Karpas-422 (cell line): ENCODE measurements at regions not wholly inside any gene's neighbourhood (a gene's known extent, or its start where the extent isn't known, plus 50 kb on each side); places are given as distances from the start of the nearest gene placed in this dataset.
A peak's percentile ranks its signal among the peaks of the same experiment; 100 is the strongest.

Source experiments
- DNase-seq: peaks from one replicate; pipeline ENCODE4 v3.0.0-alpha.2; 2015
- H2AFZ ChIP-seq: fragments of 200-600 bp; sonication (generic); 2 replicates; pipeline ENCODE4 v1.6.1; 2014; ENCODE audit warnings: antibody characterized with exemption, low read length, mixed read lengths
- H3K27ac ChIP-seq: fragments of 200-600 bp; sonication (generic); 2 replicates; pipeline ENCODE4 v1.5.1; 2014; ENCODE audit warnings: mild to moderate bottlenecking, low read length, moderate library complexity
- H3K27me3 ChIP-seq: fragments of 200-600 bp; sonication (generic); 2 replicates; pipeline ENCODE4 v1.6.1; 2014; ENCODE audit warnings: low read length, mixed read lengths
- H3K36me3 ChIP-seq: fragments of 200-600 bp; sonication (generic); 2 replicates; pipeline ENCODE4 v1.6.1; 2014; ENCODE audit warnings: low read length, mixed read lengths; ENCODE audit not compliant: insufficient read depth
- H3K4me1 ChIP-seq: fragments of 200-600 bp; sonication (generic); 2 replicates; pipeline ENCODE4 v1.6.1; 2014; ENCODE audit warnings: mild to moderate bottlenecking, low read length, mixed read lengths
- H3K4me2 ChIP-seq: fragments of 200-600 bp; sonication (generic); 2 replicates; pipeline ENCODE4 v1.6.1; 2014; ENCODE audit warnings: low read length, low read depth, mild to moderate bottlenecking; ENCODE audit not compliant: poor library complexity, severe bottlenecking
- H3K4me3 ChIP-seq: fragments of 200-600 bp; sonication (generic); 2 replicates; pipeline ENCODE4 v1.5.1; 2014; ENCODE audit warnings: mild to moderate bottlenecking, antibody characterized with exemption, low read length, mixed read lengths
- H3K79me2 ChIP-seq: fragments of 200-600 bp; sonication (generic); 2 replicates; pipeline ENCODE4 v1.6.1; 2014; ENCODE audit warnings: mild to moderate bottlenecking, low read length, mixed read lengths
- H3K9ac ChIP-seq: fragments of 200-600 bp; sonication (generic); 2 replicates; pipeline ENCODE4 v1.6.0; 2014; ENCODE audit warnings: low read length
- H3K9me2 ChIP-seq: fragments of 200-600 bp; sonication (generic), shearing (Covaris generic); replicated peaks from 2 replicates; pipeline ENCODE4 v1.6.0; 2014; ENCODE audit warnings: mild to moderate bottlenecking, low read length, moderate library complexity; ENCODE audit not compliant: insufficient read depth
- H3K9me3 ChIP-seq: fragments of 300-700, 200-600 bp; sonication (generic); 2 replicates; pipeline ENCODE4 v1.6.1; 2014; ENCODE audit warnings: low read length, mixed read lengths
- H4K20me1 ChIP-seq: fragments of 200-600 bp; sonication (generic); 2 replicates; pipeline ENCODE4 v1.6.1; 2014; ENCODE audit warnings: mild to moderate bottlenecking, antibody characterized with exemption, low read length, low read depth; ENCODE audit not compliant: insufficient read depth

GRCh38 chr14:97584528-97584927, 787.3 kb downstream of the VRK1 start:
- Histone ChIP-seq H3K9me3 (no peaks in the 10 kb centered on the region), H3K79me2 (no peaks in the 10 kb centered on the region), H3K4me3 (no peak overlapping the region), H2AFZ (no peak overlapping the region), H3K36me3 (no peaks in the 10 kb centered on the region), H3K4me2 (no peak overlapping the region), H3K9me2 (no peaks in the 10 kb centered on the region), H3K27me3 (no peaks in the 10 kb centered on the region), H3K27ac (no peak overlapping the region), H3K9ac (no peak overlapping the region), H4K20me1 (no peaks in the 10 kb centered on the region), H3K4me1 (no peaks in the 10 kb centered on the region)
- peak; percentile 65 for DNase-seq

DNA sequence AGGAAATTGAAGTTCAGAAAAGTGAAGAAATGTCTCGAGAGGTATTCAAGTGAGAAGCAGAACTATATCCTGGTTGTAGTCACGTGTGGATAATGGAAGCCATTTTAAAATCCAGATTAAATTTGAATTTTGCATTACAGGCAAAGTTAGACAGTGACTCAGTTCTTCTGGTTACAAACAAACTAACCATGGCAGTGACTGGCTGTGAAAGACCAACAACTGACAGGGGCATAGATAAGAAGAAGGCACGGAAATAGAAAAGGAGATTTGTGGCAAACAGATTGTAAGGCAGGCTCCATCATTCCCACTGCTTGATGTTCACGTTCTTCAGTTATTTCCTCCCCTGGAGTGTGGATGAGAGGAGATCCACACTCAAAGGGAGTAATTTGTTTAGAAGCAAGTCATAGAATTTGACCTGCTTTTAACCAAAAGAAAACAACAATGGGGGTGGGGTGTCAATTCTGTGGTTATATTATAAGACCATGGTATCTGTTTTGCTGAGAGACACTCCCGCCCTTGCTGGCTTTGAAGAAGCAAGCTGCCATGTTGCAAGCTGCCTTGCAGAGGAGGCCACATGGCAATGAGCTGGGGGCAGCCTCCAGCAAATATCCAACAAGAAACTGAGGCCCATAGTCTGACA, 795.3 kb downstream of the VRK1 start:
- H3K79me2 ChIP-seq = no peaks in the 10 kb centered on the region
- H4K20me1 ChIP-seq = no peaks in the 10 kb centered on the region
- no peak overlapping the region for H2AFZ ChIP-seq
- H3K9me2 ChIP-seq = no peaks in the 10 kb centered on the region
- H3K4me1 ChIP-seq = no peaks in the 10 kb centered on the region
- H3K9ac ChIP-seq = no peak overlapping the region
- H3K36me3 ChIP-seq = no peaks in the 10 kb centered on the region
- no peak for DNase-seq
- H3K9me3 ChIP-seq = no peaks in the 10 kb centered on the region
- no peak overlapping the region for H3K27ac ChIP-seq
- no peak overlapping the region for H3K4me2 ChIP-seq
- no peak overlapping the region for H3K4me3 ChIP-seq
- H3K27me3 ChIP-seq = no peaks in the 10 kb centered on the region

- Histone ChIP-seq H3K79me2 (no peaks in the 10 kb centered on the region), H2AFZ (no peak overlapping the region), H3K27ac (no peak overlapping the region), H3K9me3 (no peaks in the 10 kb centered on the region), H3K9me2 (no peaks in the 10 kb centered on the region), H4K20me1 (no peaks in the 10 kb centered on the region), H3K27me3 (no peaks in the 10 kb centered on the region), H3K4me3 (no peak overlapping the region), H3K36me3 (no peaks in the 10 kb centered on the region), H3K9ac (no peak overlapping the region), H3K4me1 (no peaks in the 10 kb centered on the region), H3K4me2 (no peak overlapping the region)
- DNase-seq = no peak
These were observed 797.1 kb downstream of the VRK1 start for GRCh38 chr14:97594306-97594705.

- Histone ChIP-seq H3K4me3 (no peak overlapping the region), H3K9me2 (no peaks in the 10 kb centered on the region), H3K4me2 (no peak overlapping the region), H3K27me3 (no peaks in the 10 kb centered on the region), H2AFZ (no peak overlapping the region), H4K20me1 (no peaks in the 10 kb centered on the region), H3K4me1 (no peaks in the 10 kb centered on the region), H3K79me2 (no peaks in the 10 kb centered on the region), H3K27ac (no peak overlapping the region), H3K9ac (no peak overlapping the region), H3K9me3 (no peaks in the 10 kb centered on the region), H3K36me3 (no peaks in the 10 kb centered on the region)
- DNase-seq = no peak
These were observed 805.4 kb downstream of the VRK1 start for GRCh38 chr14:97602438-97603117.

GRCh38 chr14:97603201-97603600, 806.0 kb downstream of the VRK1 start:
- no peaks in the 10 kb centered on the region for H3K27me3 ChIP-seq
- H3K36me3 ChIP-seq = no peaks in the 10 kb centered on the region
- no peak overlapping the region for H3K9ac ChIP-seq
- H3K9me2 ChIP-seq = no peaks in the 10 kb centered on the region
- no peaks in the 10 kb centered on the region for H3K4me1 ChIP-seq
- no peaks in the 10 kb centered on the region for H3K9me3 ChIP-seq
- DNase-seq = no peak
- no peaks in the 10 kb centered on the region for H4K20me1 ChIP-seq
- H2AFZ ChIP-seq = no peak overlapping the region
- H3K79me2 ChIP-seq = no peaks in the 10 kb centered on the region
- H3K4me3 ChIP-seq = no peak overlapping the region
- H3K27ac ChIP-seq = no peak overlapping the region
- no peak overlapping the region for H3K4me2 ChIP-seq

DNA sequence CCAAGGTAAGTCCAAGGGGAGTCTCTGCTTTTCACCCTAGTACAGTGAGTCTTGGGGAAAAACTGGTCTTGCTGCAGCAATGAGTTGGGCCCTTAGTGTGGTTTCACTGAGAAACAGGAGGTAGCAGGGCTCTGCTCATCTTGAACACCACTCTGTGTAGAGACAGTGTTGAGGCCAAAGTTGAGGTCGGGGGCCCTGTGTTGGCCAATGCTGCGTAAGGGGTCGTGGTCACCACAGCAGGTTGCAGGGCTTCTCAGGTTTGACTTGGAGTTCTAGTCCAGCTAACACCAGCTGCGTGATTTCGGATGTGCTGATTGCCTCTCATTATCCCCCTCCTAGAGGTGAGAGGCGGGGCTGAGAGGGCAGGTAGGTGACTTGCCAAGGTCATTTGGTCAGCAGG, 807.5 kb downstream of the VRK1 start:
- H3K27me3 ChIP-seq = peaks cover 2% of the 10 kb centered on the region; the same call in 1 of the 2 replicates
- DNase-seq = no peak

GRCh38 chr14:97618401-97618800, 821.2 kb downstream of the VRK1 start:
- Histone ChIP-seq H2AFZ (no peak overlapping the region), H3K4me3 (no peak overlapping the region), H3K9me3 (peaks cover 10% of the 10 kb centered on the region; the same call in 1 of the 2 replicates), H3K27ac (no peak overlapping the region), H3K79me2 (no peaks in the 10 kb centered on the region), H3K4me1 (peaks cover 7% of the 10 kb centered on the region), H3K36me3 (0 out of 2 replicates have a peak, but pooled peaks cover 3% of the 10 kb centered on the region), H4K20me1 (no peaks in the 10 kb centered on the region), H3K9ac (no peak overlapping the region), H3K9me2 (no peaks in the 10 kb centered on the region), H3K4me2 (no peak overlapping the region), H3K27me3 (no peaks in the 10 kb centered on the region)
- DNase-seq = no peak

More for the DNA sequence above, 807.5 kb downstream of the VRK1 start:
- Histone ChIP-seq H3K4me1 (no peaks in the 10 kb centered on the region), H3K27ac (no peak overlapping the region), H3K4me2 (no peak overlapping the region), H3K4me3 (no peak overlapping the region), H3K9me3 (no peaks in the 10 kb centered on the region), H3K79me2 (no peaks in the 10 kb centered on the region), H3K36me3 (no peaks in the 10 kb centered on the region), H2AFZ (no peak overlapping the region), H3K9me2 (no peaks in the 10 kb centered on the region), H3K9ac (no peak overlapping the region), H4K20me1 (no peaks in the 10 kb centered on the region)

GRCh38 chr14:97618917-97619690, 821.9 kb downstream of the VRK1 start:
- Histone ChIP-seq H3K4me2 (no peak overlapping the region), H3K9me2 (no peaks in the 10 kb centered on the region), H3K9ac (no peak overlapping the region), H3K4me3 (no peak overlapping the region), H3K9me3 (peaks cover 10% of the 10 kb centered on the region; the same call in 1 of the 2 replicates), H3K27me3 (no peaks in the 10 kb centered on the region), H3K79me2 (no peaks in the 10 kb centered on the region), H4K20me1 (no peaks in the 10 kb centered on the region), H3K36me3 (0 out of 2 replicates have a peak, but pooled peaks cover 3% of the 10 kb centered on the region), H3K27ac (no peak overlapping the region), H2AFZ (no peak overlapping the region), H3K4me1 (peaks cover 7% of the 10 kb centered on the region)
- no peak for DNase-seq
